ENCODE measurements at regions not wholly inside any gene's neighbourhood (a gene's known extent, or its start where the extent isn't known, plus 50 kb on each side); places are given as distances from the start of the nearest gene placed in this dataset.
"Not testable (repeated sequence)": the region's sequence is repeated elsewhere in the genome, so short reads cannot be mapped to it uniquely, and the experiment has no call there.

DNA sequence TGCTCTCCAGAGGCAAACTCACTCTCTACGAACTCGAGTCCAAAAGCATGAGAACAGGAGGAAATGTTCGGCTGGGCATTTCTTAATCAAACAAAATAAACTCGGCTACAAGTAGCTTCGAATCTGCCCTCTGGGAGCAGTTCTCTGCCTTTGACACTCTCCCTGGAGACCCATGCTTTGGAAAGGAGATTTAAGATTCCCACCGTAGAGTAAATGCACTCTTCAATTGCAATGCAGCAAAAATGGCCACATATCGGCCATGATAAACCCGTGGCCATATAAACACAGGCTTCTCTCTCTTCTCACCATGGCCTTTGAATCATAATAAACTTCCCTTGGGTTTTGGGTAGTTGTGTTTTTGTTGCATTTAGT, 215.4 kb downstream of the TOMM20 start:
- H3K4me3 ChIP-seq: no peak overlapping the region
- intact Hi-C loops (cut with DNase I): no loop called here
- 83% methylated on average over 8 of the region's 8 CpGs for WGBS (ENCODE audit: insufficient coverage, low coverage, low lambda C conversion rate, missing lambda C conversion rate)
- H3K27me3 ChIP-seq: no peaks in the 10 kb centered on the region
- no peak for TF ChIP-seq POLR2A (IDR thresholded peaks at IDR 0.05)
- TF ChIP-seq, protein P1, sequence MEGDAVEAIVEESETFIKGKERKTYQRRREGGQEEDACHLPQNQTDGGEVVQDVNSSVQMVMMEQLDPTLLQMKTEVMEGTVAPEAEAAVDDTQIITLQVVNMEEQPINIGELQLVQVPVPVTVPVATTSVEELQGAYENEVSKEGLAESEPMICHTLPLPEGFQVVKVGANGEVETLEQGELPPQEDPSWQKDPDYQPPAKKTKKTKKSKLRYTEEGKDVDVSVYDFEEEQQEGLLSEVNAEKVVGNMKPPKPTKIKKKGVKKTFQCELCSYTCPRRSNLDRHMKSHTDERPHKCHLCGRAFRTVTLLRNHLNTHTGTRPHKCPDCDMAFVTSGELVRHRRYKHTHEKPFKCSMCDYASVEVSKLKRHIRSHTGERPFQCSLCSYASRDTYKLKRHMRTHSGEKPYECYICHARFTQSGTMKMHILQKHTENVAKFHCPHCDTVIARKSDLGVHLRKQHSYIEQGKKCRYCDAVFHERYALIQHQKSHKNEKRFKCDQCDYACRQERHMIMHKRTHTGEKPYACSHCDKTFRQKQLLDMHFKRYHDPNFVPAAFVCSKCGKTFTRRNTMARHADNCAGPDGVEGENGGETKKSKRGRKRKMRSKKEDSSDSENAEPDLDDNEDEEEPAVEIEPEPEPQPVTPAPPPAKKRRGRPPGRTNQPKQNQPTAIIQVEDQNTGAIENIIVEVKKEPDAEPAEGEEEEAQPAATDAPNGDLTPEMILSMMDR (IDR thresholded peaks at IDR 0.05): no peak
- H3K36me3 ChIP-seq: no peaks in the 10 kb centered on the region
- no peak for ATAC-seq
- no peak overlapping the region for H3K27ac ChIP-seq
- H3K4me1 ChIP-seq: peaks cover 0 to 34% (median 13%) of the 10 kb centered on the region in 4 donors
- no peak for DNase-seq
- H3K9me3 ChIP-seq: no peaks in the 10 kb centered on the region

DNA sequence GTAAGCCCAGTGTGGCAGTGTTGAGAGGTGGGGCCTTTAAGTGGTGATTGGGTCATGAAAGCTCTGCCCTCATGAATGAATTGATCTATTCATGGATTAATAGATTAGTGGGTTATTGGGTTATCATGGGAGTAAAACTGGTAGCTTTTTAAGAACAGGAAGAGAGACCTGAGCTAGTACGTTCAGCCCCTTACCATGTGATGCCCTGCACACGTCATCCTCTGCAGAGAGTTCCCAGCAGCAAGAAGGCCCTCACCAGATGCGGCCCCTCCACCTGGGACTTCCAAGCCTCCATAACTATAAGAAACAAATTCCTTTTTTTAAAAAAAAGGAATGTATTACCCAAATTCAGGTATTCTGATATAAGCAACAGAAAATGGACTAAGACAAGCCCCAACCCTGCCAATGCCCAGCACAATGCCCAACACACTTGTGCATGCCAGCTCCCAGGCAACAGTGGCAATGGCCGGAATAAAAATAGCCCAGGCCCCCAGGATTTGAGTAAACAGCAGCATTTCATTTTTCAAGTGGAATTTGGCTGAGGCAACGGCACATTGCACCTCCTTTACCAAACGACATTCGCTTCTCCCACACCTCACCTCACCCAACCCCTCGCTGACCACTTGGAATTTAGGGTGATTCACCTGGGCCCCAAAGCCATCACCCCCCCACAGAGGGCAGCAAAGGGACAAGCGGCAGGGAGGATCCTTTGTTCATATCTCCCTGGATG, 215.9 kb downstream of the TOMM20 start:
- H3K9me3 ChIP-seq: no peaks in the 10 kb centered on the region
- no peak for TF ChIP-seq POLR2A (IDR thresholded peaks at IDR 0.05)
- TF ChIP-seq, protein P1 (IDR thresholded peaks at IDR 0.05): no peak
- no peak overlapping the region for H3K27ac ChIP-seq
- ATAC-seq (no peak), DNase-seq (peak in 1 of 3 donors; percentile 31)
- no peaks in the 10 kb centered on the region for H3K27me3 ChIP-seq
- H3K4me1 ChIP-seq: peaks cover 0 to 35% (median 13%) of the 10 kb centered on the region in 4 donors
- H3K4me3 ChIP-seq: no peak overlapping the region
- no peaks in the 10 kb centered on the region for H3K36me3 ChIP-seq
- intact Hi-C loops (cut with DNase I): no loop called here
- WGBS (ENCODE audit: insufficient coverage, low coverage, low lambda C conversion rate, missing lambda C conversion rate): 77% methylated on average over 9 of the region's 9 CpGs

DNA sequence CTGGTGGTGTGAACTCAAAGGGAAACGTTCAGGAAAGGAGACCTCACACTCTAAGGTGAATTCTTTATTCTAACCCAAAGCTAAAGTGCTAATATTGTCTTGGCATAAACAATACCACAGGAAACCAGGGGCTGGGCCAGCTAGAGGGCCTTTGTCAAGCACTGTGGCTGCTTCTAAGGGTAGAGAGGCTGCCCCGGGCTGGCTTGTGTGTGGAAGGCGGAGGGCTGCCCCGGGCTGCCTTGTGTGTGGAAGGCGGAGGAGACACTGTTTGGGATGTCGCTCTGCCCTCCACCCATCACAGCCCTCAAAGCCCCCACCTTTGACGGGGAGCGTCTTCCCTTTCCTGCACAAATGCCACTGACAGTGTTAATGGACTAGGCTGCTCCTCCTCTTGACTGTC, 216.8 kb downstream of the TOMM20 start:
- Histone ChIP-seq H3K27ac (no peak overlapping the region), H3K4me3 (no peak overlapping the region), H3K27me3 (no peaks in the 10 kb centered on the region), H3K9me3 (no peaks in the 10 kb centered on the region), H3K36me3 (no peaks in the 10 kb centered on the region), H3K4me1 (peaks cover 0 to 36% (median 16%) of the 10 kb centered on the region in 4 donors)
- no peak for DNase-seq
- intact Hi-C loops (cut with DNase I): no loop called here
- WGBS (ENCODE audit: insufficient coverage, low coverage, low lambda C conversion rate, missing lambda C conversion rate): 46% methylated on average over 2 of the region's 8 CpGs
- ATAC-seq: peak in 3 of 4 donors; percentile 11 to 30 (median 23)
- TF ChIP-seq POLR2A (IDR thresholded peaks at IDR 0.05): no peak
- TF ChIP-seq, protein P1 (IDR thresholded peaks at IDR 0.05): no peak

DNA sequence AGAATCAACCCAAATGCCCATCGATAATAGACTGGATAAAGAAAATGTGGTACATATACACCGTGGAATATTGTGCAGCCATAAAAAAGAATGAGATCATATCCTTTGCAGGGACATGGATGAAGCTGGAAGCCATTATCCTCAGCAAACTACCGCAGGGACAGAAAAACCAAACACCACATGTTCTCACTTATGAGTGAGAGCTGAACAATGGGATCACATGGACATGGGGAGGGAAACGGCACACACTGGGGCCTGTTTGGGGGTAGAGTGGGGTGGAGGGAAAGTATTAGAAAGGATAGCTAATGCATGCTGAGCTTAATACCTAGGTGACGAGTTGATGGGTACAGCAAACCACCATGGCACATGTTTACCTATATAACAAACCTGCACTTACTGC, 217.5 kb downstream of the TOMM20 start:
- H3K4me3 ChIP-seq; H3K36me3 ChIP-seq; DNase-seq; H3K9me3 ChIP-seq; H3K27me3 ChIP-seq; intact Hi-C loops (cut with DNase I); ATAC-seq; H3K27ac ChIP-seq: not testable (repeated sequence)
- WGBS (ENCODE audit: insufficient coverage, low coverage, low lambda C conversion rate, missing lambda C conversion rate): 94% methylated on average over 5 of the region's 5 CpGs
- H3K4me1 ChIP-seq: peaks cover 0 to 32% (median 13%) of the 10 kb centered on the region in 4 donors

DNA sequence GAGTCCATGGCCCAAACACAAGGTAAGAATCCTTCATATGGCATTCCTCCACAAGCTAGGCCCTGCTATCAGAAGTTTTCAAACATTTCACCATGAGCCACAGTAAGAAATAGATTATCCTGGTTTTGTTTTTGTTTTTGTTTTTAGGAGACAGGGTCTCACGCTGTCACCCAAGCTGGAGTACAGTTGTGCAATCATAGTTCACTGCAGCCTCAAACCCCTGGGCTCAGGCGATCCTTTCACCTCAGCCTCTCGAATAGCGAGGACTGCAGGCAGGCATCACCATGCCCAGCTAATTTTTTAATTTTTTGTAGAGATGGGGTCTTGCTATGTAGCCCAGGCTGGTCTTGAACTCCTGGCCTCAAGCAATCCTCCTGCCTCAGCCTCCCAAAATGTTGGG, 218.8 kb downstream of the TOMM20 start:
- H3K9me3 ChIP-seq: no peaks in the 10 kb centered on the region
- H3K4me3 ChIP-seq: no peak overlapping the region
- DNase-seq (no peak), ATAC-seq (no peak)
- H3K27ac ChIP-seq: no peak overlapping the region
- WGBS (ENCODE audit: insufficient coverage, low coverage, low lambda C conversion rate, missing lambda C conversion rate): 82% methylated on average over 3 of the region's 4 CpGs
- TF ChIP-seq, protein P1 (IDR thresholded peaks at IDR 0.05): no peak
- no peak for TF ChIP-seq POLR2A (IDR thresholded peaks at IDR 0.05)
- H3K4me1 ChIP-seq: peaks cover 0 to 28% (median 12%) of the 10 kb centered on the region in 4 donors
- H3K27me3 ChIP-seq: no peaks in the 10 kb centered on the region
- intact Hi-C loops (cut with DNase I): no loop called here
- no peaks in the 10 kb centered on the region for H3K36me3 ChIP-seq
